ENCODE measurements at regions not wholly inside any gene's neighbourhood (a gene's known extent, or its start where the extent isn't known, plus 50 kb on each side); places are given as distances from the start of the nearest gene placed in this dataset.
"Not testable (repeated sequence)": the region's sequence is repeated elsewhere in the genome, so short reads cannot be mapped to it uniquely, and the experiment has no call there.

GRCh38 chr11:107266455-107266854, 191.2 kb downstream of the CWF19L2 start:
- intact Hi-C loops (cut with DNase I; ENCODE audit: low total_unique reads) = no loop called here
- no peak overlapping the region for H3K4me3 ChIP-seq (ENCODE audit: low read depth, poor library complexity, severe bottlenecking)
- WGBS, 2 donors = 48 to 49% methylated on average over 3 of the region's 3 CpGs
- no peak for DNase-seq (ENCODE audit: low spot score in 2 of 2)
- TF ChIP-seq POLR2A (IDR thresholded peaks at IDR 0.05) = no peak
- no peak for TF ChIP-seq CTCF (IDR thresholded peaks at IDR 0.05)

- TF ChIP-seq CTCF (IDR thresholded peaks at IDR 0.05) (no peak), POLR2A (IDR thresholded peaks at IDR 0.05) (no peak)
- WGBS, 2 donors = 95 to 97% methylated on average over 1 of the region's 1 CpG
- DNase-seq (ENCODE audit: low spot score in 2 of 2) = no peak
- intact Hi-C loops (cut with DNase I; ENCODE audit: low total_unique reads) = no loop called here
- no peak overlapping the region for H3K4me3 ChIP-seq (ENCODE audit: low read depth, poor library complexity, severe bottlenecking)
Observed at GRCh38 chr11:107265591-107266121, 192.0 kb downstream of the CWF19L2 start.

DNA sequence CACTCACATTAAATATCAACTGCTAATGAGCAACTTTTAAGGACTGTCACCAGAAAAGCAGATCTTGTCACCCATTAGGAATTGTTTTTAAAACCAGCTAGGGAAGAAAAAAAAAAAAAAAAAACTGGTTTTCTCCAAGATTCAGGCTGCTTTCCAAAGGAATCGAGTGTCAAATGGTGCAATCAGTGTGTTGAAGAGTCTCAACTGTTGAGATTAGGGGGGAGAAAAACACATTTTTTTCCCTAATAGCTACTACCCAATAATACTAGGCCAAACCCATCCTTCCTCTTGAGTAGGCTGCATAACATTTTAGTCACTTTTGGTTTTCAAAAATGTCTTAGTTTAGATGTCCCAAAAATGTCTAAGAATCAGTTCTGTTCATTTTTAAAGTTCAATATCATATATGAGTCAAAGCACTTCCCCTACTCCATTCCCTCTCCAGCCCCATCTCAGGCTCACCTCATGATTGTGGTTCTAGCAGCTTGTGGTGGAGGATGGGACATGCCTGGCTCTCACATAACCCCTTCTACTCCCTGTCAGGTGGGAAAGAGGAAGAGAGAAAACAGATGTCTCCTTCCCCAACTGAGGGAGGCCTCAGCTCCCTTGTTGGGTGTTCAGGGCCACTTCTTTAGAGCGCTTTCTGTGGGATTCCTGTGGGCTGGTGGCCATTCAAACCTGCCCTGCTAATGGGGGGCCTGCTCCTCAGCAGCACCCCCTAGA, 193.6 kb downstream of the CWF19L2 start:
- WGBS, 2 donors = 72 to 81% methylated on average over 2 of the region's 2 CpGs
- TF ChIP-seq CTCF (IDR thresholded peaks at IDR 0.05) (no peak), POLR2A (IDR thresholded peaks at IDR 0.05) (no peak)
- H3K4me3 ChIP-seq (ENCODE audit: low read depth, poor library complexity, severe bottlenecking) = no peak overlapping the region
- DNase-seq (ENCODE audit: low spot score in 2 of 2) = no peak
- intact Hi-C loops (cut with DNase I; ENCODE audit: low total_unique reads) = no loop called here

- DNase-seq (ENCODE audit: low spot score in 2 of 2) = no peak
- intact Hi-C loops (cut with DNase I; ENCODE audit: low total_unique reads) = no loop called here
- no peak for TF ChIP-seq POLR2A (IDR thresholded peaks at IDR 0.05)
- TF ChIP-seq CTCF (IDR thresholded peaks at IDR 0.05) = no peak
- no peak overlapping the region for H3K4me3 ChIP-seq (ENCODE audit: low read depth, poor library complexity, severe bottlenecking)
- 33 to 36% methylated on average over 7 of the region's 7 CpGs for WGBS, 2 donors
Observed at GRCh38 chr11:107259811-107260221, 197.8 kb downstream of the CWF19L2 start.

GRCh38 chr11:107257710-107258109, 199.9 kb downstream of the CWF19L2 start:
- 89 to 91% methylated on average over 7 of the region's 7 CpGs for WGBS, 2 donors
- TF ChIP-seq CTCF (IDR thresholded peaks at IDR 0.05) (no peak), POLR2A (IDR thresholded peaks at IDR 0.05) (no peak)
- no peak overlapping the region for H3K4me3 ChIP-seq (ENCODE audit: low read depth, poor library complexity, severe bottlenecking)

DNA sequence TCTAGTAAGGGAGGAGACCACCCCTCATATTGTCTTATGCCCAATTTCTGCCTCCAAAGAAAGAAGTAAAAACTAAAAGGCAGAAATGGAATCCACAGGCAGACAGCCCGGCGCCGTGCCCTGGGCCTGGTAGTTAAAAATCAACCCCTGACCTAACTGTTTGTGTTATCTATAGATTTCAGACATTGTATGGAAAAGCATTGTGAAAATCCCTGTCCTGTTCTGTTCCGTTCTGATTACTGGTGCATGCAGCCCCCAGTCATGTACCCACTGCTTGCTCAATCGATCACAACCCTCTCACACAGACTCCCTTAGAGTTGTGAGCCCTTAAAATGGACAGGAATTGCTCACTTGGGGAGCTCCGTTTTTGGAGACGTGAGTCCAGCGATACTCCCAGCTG, 204.0 kb downstream of the CWF19L2 start:
- 84 to 85% methylated on average over 8 of the region's 8 CpGs for WGBS, 2 donors
- DNase-seq (ENCODE audit: low spot score in 2 of 2); H3K4me3 ChIP-seq (ENCODE audit: low read depth, poor library complexity, severe bottlenecking); intact Hi-C loops (cut with DNase I; ENCODE audit: low total_unique reads): not testable (repeated sequence)

More at GRCh38 chr11:107257710-107258109, 199.9 kb downstream of the CWF19L2 start:
- intact Hi-C loops (cut with DNase I; ENCODE audit: low total_unique reads) = no loop called here
- DNase-seq (ENCODE audit: low spot score in 2 of 2) = no peak

Measured in lower leg skin (tissue), 4 donors.